NOMO-1 treated with dmso at 0.1 percent for 144 hours (cell line): ENCODE measurements at regions not wholly inside any gene's neighbourhood (a gene's known extent, or its start where the extent isn't known, plus 50 kb on each side); places are given as distances from the start of the nearest gene placed in this dataset.
"Not testable (repeated sequence)": the region's sequence is repeated elsewhere in the genome, so short reads cannot be mapped to it uniquely, and the experiment has no call there.

Experiments used
- DNase-seq: peaks from one replicate; lab custom pipeline; 2025; ENCODE audit not compliant: unreplicated experiment; lab: John Stamatoyannopoulos, UW

GRCh38 chr13:72590091-72590740 lies 137.2 kb downstream of the MZT1 start:
- DNase-seq, result no peak

- DNase-seq, result no peak
These were observed 140.9 kb downstream of the MZT1 start for GRCh38 chr13:72586518-72586917.

- DNase-seq, result no peak
These were observed 142.2 kb downstream of the MZT1 start for GRCh38 chr13:72585254-72585653.

GRCh38 chr13:72571191-72571590 lies 156.2 kb downstream of the MZT1 start:
- DNase-seq, result no peak

GRCh38 chr13:72570019-72570418 lies 157.4 kb downstream of the MZT1 start:
- DNase-seq, result no peak

GRCh38 chr13:72567566-72567965 lies 159.9 kb downstream of the MZT1 start:
- DNase-seq, result no peak

- DNase-seq, result no peak
These were observed 160.9 kb downstream of the MZT1 start for GRCh38 chr13:72566526-72566925.

- no peak for DNase-seq
These were observed 161.5 kb downstream of the MZT1 start for GRCh38 chr13:72565893-72566292.

- DNase-seq, result no peak
These were observed 164.7 kb downstream of the MZT1 start for GRCh38 chr13:72562686-72563085.

- no peak for DNase-seq
These were observed 165.6 kb downstream of the MZT1 start for GRCh38 chr13:72561791-72562190.

- no peak for DNase-seq
These were observed 167.7 kb downstream of the MZT1 start for GRCh38 chr13:72559716-72560115.

GRCh38 chr13:72556945-72557344 lies 170.5 kb downstream of the MZT1 start:
- DNase-seq, result no peak

- DNase-seq, result no peak
These were observed 171.8 kb downstream of the MZT1 start for GRCh38 chr13:72555601-72556000.

- no peak for DNase-seq
These were observed 174.7 kb downstream of the MZT1 start for GRCh38 chr13:72552731-72553130.

- DNase-seq, result not testable (repeated sequence)
These were observed 181.5 kb downstream of the MZT1 start for GRCh38 chr13:72545895-72546294.

GRCh38 chr13:72545030-72545719 lies 182.3 kb downstream of the MZT1 start:
- no peak for DNase-seq

- DNase-seq, result no peak
These were observed 183.4 kb downstream of the MZT1 start for GRCh38 chr13:72544042-72544441.

GRCh38 chr13:72542241-72542640 lies 185.2 kb downstream of the MZT1 start:
- DNase-seq, result no peak

- no peak for DNase-seq
These were observed 185.8 kb downstream of the MZT1 start for GRCh38 chr13:72541674-72542073.

- DNase-seq, result no peak
These were observed 186.5 kb downstream of the MZT1 start for GRCh38 chr13:72540881-72541280.

GRCh38 chr13:72539925-72540324 lies 187.5 kb downstream of the MZT1 start:
- DNase-seq, result no peak

GRCh38 chr13:72537782-72538181 lies 189.6 kb downstream of the MZT1 start:
- DNase-seq, result no peak

GRCh38 chr13:72537395-72537780 lies 190.0 kb downstream of the MZT1 start:
- no peak for DNase-seq
